Gastroesophageal sphincter (tissue), 4 donors: ENCODE measurements at regions not wholly inside any gene's neighbourhood (a gene's known extent, or its start where the extent isn't known, plus 50 kb on each side); places are given as distances from the start of the nearest gene placed in this dataset.

Source experiments
- ATAC-seq: fragments of 150-250 bp; one replicate; pipeline ENCODE4 v1.9.1; 2016; ENCODE audit warnings: mild to moderate bottlenecking, moderate library complexity
- H3K27ac ChIP-seq, 4 donors: fragments of 200-600 bp; sonication (generic) in 3 of 4; 1 replicate in 3 of 4; 2 replicates in 1 of 4; pipeline ENCODE4 v1.5.1; 2016 to 2019
- H3K27me3 ChIP-seq: fragments of 200-600 bp; sonication (generic); one replicate; pipeline ENCODE4 v1.5.1; 2019
- H3K36me3 ChIP-seq, 2 donors: fragments of 200-600 bp; sonication (generic); one replicate each; pipeline ENCODE4 v1.5.1; 2019; ENCODE audit warnings: control low read depth in 1 of 2
- H3K4me1 ChIP-seq, 3 donors: fragments of 200-600 bp; sonication (generic); 1 replicate in 2 of 3; 2 replicates in 1 of 3; pipeline ENCODE4 v1.5.1; 2016 to 2019; ENCODE audit warnings: control low read depth in 2 of 3
- H3K4me3 ChIP-seq, 2 donors: fragments of 200-600 bp; sonication (generic); one replicate each; pipeline ENCODE4 v1.5.1; 2019; ENCODE audit warnings: mild to moderate bottlenecking in 1 of 2, moderate library complexity in 1 of 2
- H3K9me3 ChIP-seq, 3 donors: fragments of 200-600 bp; sonication (generic); one replicate each; pipeline ENCODE4 v1.5.1; 2017 to 2019; ENCODE audit warnings: control low read depth in 2 of 3
- EP300 ChIP-seq: sonication (generic); formaldehyde crosslinking; IDR thresholded peaks from one replicate; pipeline ENCODE4 v1.6.1; 2017; ENCODE audit warnings: antibody characterized with exemption, mild to moderate bottlenecking
- POLR2A ChIP-seq, 2 donors: fragments of 450-650 bp; IDR thresholded peaks; one replicate each; pipeline ENCODE4 v1.6.1; 2017; ENCODE audit warnings: antibody characterized with exemption in 2 of 2, mild to moderate bottlenecking in 2 of 2, moderate library complexity in 1 of 2
- POLR2AphosphoS5 ChIP-seq: sonication (generic); formaldehyde crosslinking; IDR thresholded peaks from one replicate; pipeline ENCODE4 v1.6.1; 2017; ENCODE audit warnings: antibody characterized with exemption
- WGBS, 2 donors: methylation state at CpG; one replicate each; pipeline ENCODE4 v1.1.5; 2018; ENCODE audit warnings: low coverage in 1 of 2; 5-methylcytosine and 5-hydroxymethylcytosine counted together
- TF ChIP-seq, protein P1 (sequence below), 4 experiments: fragments of 200-600 bp in 2 of 4; fragments of 450-650 bp in 2 of 4; sonication (generic) in 1 of 4; IDR thresholded peaks; one replicate each; pipeline ENCODE4 v1.5.1; 2017 to 2019; ENCODE audit warnings: antibody characterized with exemption in 4 of 4, mild to moderate bottlenecking in 2 of 4, moderate library complexity in 2 of 4

DNA sequence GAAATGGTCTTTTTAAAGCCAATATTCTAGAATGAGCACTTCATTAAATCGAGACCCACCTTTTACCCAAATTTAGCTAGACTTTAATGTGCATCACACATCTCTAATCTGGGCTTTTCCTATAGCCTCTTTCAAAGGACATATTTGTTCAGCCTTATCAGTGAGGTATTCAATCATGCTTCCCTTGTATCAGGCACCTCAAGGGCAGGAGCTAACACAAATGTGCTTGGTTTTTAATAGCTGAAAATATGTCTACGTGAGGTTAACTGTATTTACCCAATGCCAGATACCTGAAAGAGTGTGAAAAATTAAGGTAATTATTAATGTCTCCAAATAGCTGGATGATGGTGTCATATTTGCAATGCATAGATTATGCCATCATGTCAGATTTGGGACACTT is 203.9 kb downstream of the SNX10 start:
- no peak for TF ChIP-seq EP300
- no peak for TF ChIP-seq POLR2A (IDR thresholded peaks at IDR 0.05)
- TF ChIP-seq, protein P1, sequence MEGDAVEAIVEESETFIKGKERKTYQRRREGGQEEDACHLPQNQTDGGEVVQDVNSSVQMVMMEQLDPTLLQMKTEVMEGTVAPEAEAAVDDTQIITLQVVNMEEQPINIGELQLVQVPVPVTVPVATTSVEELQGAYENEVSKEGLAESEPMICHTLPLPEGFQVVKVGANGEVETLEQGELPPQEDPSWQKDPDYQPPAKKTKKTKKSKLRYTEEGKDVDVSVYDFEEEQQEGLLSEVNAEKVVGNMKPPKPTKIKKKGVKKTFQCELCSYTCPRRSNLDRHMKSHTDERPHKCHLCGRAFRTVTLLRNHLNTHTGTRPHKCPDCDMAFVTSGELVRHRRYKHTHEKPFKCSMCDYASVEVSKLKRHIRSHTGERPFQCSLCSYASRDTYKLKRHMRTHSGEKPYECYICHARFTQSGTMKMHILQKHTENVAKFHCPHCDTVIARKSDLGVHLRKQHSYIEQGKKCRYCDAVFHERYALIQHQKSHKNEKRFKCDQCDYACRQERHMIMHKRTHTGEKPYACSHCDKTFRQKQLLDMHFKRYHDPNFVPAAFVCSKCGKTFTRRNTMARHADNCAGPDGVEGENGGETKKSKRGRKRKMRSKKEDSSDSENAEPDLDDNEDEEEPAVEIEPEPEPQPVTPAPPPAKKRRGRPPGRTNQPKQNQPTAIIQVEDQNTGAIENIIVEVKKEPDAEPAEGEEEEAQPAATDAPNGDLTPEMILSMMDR (IDR thresholded peaks at IDR 0.05): no peak
- no peak for TF ChIP-seq POLR2AphosphoS5
- H3K4me3 ChIP-seq: no peak overlapping the region
- 73 to 89% methylated on average over 2 of the region's 2 CpGs for WGBS, 2 donors

DNA sequence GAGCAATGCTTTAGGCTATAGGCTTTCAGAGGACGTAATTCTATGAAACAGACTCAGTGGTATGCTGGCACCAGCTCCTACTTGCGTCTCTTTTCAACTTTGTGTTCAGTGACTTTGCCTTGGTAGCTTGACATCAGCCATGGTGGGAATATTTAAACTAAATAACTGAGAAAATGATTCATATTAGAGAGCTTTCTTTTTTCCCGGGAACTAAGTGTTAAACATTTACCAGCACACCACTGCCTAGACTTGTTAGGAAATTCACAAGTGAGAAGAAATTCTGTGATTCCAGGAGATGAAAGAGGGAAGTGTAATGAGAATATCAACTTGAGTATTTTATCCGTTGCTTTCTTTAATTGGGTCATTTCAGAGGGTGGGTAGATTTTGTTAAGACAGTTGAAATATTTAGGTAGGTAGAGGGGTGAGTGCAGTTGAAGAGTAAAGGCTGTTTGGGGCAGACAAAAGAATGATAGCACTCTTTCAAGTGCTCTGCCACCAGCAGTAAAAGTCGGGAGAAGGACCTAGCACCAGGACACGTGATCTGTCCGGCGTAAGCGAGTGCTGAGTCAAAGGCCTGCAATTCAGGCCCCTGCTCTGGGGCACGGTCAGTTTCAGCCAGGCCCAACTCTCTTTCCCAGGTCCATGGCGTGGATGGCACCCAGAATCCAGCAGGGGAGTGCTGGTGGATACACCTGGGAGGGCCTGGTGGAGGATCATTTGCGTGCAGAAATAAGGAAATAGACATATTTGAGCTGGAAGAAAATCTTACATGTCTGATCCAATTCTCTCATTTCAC is 206.3 kb downstream of the SNX10 start:
- WGBS, 2 donors: 90 to 95% methylated on average over 11 of the region's 12 CpGs
- TF ChIP-seq POLR2A (IDR thresholded peaks at IDR 0.05) (no peak), EP300 (no peak), POLR2AphosphoS5 (no peak)
- TF ChIP-seq, protein P1 (IDR thresholded peaks at IDR 0.05): no peak
- no peak for ATAC-seq

More for the DNA sequence above, 203.9 kb downstream of the SNX10 start:
- no peaks in the 10 kb centered on the region for H3K27me3 ChIP-seq
- no peak for ATAC-seq
- no peaks in the 10 kb centered on the region for H3K4me1 ChIP-seq
- no peaks in the 10 kb centered on the region for H3K36me3 ChIP-seq
- no peak overlapping the region for H3K27ac ChIP-seq
- H3K9me3 ChIP-seq: no peaks in the 10 kb centered on the region

DNA sequence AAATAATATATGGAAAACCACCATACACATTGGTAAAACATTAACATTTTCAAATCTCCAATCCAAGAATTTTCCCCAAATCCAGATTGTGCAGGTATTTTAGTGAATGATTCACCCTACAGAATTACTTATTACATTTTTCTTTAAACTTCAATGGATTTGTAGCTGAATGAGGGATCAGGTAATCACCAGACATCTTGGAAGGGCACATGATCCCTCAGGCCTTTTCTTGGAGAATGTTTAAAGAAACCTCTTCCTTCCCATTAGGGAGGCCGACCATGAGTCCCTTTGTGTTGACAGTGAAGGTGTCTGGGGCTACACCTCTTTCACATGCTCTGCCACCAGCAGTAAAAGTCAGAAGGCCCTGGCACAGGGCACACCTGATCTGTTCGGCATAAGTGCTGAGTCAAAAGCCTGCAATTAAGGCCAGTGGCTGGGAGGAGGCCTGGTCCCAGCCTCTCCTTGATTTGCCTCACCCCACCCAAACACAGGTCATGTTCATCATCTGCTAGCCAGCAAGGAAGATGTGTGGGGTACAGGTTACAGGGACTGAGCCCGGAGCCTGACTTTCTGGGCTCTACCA is 207.7 kb downstream of the SNX10 start:
- no peak for TF ChIP-seq EP300
- TF ChIP-seq, protein P1 (IDR thresholded peaks at IDR 0.05): no peak
- no peak for TF ChIP-seq POLR2AphosphoS5
- no peak for TF ChIP-seq POLR2A (IDR thresholded peaks at IDR 0.05)
- WGBS, 2 donors: 63 to 95% methylated on average over 2 of the region's 3 CpGs
- Histone ChIP-seq H3K4me1 (no peaks in the 10 kb centered on the region), H3K9me3 (no peaks in the 10 kb centered on the region), H3K27me3 (no peaks in the 10 kb centered on the region), H3K4me3 (no peak overlapping the region), H3K36me3 (no peaks in the 10 kb centered on the region), H3K27ac (no peak overlapping the region)
- ATAC-seq: no peak

More for the DNA sequence above, 206.3 kb downstream of the SNX10 start:
- H3K4me3 ChIP-seq: no peak overlapping the region
- no peaks in the 10 kb centered on the region for H3K4me1 ChIP-seq
- no peaks in the 10 kb centered on the region for H3K27me3 ChIP-seq
- no peaks in the 10 kb centered on the region for H3K9me3 ChIP-seq
- no peak overlapping the region for H3K27ac ChIP-seq
- H3K36me3 ChIP-seq: no peaks in the 10 kb centered on the region

DNA sequence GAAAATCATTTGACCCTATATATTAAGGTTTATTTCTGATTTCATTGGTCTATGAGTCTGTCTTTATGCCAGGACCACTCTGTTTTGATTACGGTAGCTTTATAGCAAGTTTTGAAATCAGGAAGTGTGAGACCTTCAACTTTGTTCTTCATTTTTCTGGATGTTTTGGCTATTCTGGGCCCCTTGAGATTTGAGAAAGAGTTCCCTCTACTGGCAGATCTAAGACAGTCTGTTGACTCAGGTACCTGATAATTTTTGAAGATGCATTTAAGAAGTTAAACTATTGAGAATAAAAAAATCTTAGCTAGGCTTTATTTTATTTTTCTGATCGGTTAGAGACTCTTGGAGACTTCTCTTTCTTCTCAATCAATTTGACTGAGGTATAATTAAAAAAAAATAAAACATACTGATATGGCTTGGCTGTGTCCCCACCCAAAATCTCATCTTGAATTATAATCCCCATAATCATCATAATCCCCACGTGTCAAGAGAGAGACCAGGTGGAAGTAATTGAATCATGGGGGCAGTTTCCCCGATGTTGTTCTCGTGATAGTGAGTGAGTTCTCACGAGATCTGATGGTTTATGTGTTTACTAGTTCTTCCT is 209.2 kb downstream of the SNX10 start:
- no peaks in the 10 kb centered on the region for H3K36me3 ChIP-seq
- peaks cover 9% of the 10 kb centered on the region for H3K27me3 ChIP-seq
- H3K4me1 ChIP-seq: no peaks in the 10 kb centered on the region
- 57 to 65% methylated on average over 6 of the region's 6 CpGs for WGBS, 2 donors
- H3K9me3 ChIP-seq: no peaks in the 10 kb centered on the region
- TF ChIP-seq, protein P1 (IDR thresholded peaks at IDR 0.05): peak in 3 of 4 experiments; percentile 15 to 43 (median 18)
- TF ChIP-seq EP300: no peak
- no peak for TF ChIP-seq POLR2A (IDR thresholded peaks at IDR 0.05)
- no peak for ATAC-seq
- H3K27ac ChIP-seq: no peak overlapping the region
- no peak overlapping the region for H3K4me3 ChIP-seq
